Activated effector memory CD4-positive, alpha-beta T cell treated with anti-CD3 and anti-CD28 coated beads, Interleukin-2, amount 50 U/mL, for 16 hours (primary cell): ENCODE measurements at regions not wholly inside any gene's neighbourhood (a gene's known extent, or its start where the extent isn't known, plus 50 kb on each side); places are given as distances from the start of the nearest gene placed in this dataset.
A peak's percentile ranks its signal among the peaks of the same experiment; 100 is the strongest.
"Not testable (repeated sequence)": the region's sequence is repeated elsewhere in the genome, so short reads cannot be mapped to it uniquely, and the experiment has no call there.

Source experiments
- DNase-seq: peaks from one replicate; pipeline ENCODE4 v3.0.0-alpha.2; 2020

- DNase-seq, result no peak
These were observed 97.0 kb downstream of the PHETA1 start for GRCh38 chr12:111271674-111272418.

- DNase-seq, result no peak
These were observed 98.1 kb downstream of the PHETA1 start for GRCh38 chr12:111270774-111271173.

- no peak for DNase-seq
These were observed 98.7 kb downstream of the PHETA1 start for GRCh38 chr12:111270239-111270638.

GRCh38 chr12:111269718-111270117, 99.2 kb downstream of the PHETA1 start:
- no peak for DNase-seq

GRCh38 chr12:111268738-111269572, 99.9 kb downstream of the PHETA1 start:
- DNase-seq, result peak; percentile 65

- DNase-seq, result no peak
These were observed 101.8 kb downstream of the PHETA1 start for GRCh38 chr12:111267144-111267543.

GRCh38 chr12:111261911-111262676, 106.8 kb downstream of the PHETA1 start:
- DNase-seq, result no peak

GRCh38 chr12:111260732-111261131, 108.2 kb downstream of the PHETA1 start:
- DNase-seq, result no peak

- DNase-seq, result no peak
These were observed 109.7 kb downstream of the PHETA1 start for GRCh38 chr12:111259231-111259630.

DNA sequence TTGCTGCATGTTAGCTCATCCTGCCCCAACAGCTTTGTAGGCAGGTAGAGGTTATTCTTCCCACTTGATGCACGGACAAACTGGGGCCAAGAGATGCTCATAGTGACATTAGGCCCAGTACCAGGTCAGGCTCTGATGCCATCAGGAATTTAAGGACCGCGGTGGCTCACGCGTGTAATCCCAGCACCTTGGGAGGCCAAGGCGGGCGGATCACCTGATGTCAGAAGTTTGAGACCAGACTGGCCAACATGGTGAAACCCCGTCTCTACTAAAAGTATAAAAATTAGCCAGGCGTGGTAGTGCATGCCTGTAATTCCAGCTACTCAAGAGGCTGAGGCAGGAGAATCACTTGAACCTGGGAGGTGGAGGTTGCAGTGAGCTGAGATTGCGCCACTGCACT, 110.8 kb downstream of the PHETA1 start:
- not testable (repeated sequence) for DNase-seq

- DNase-seq, result no peak
These were observed 111.4 kb downstream of the PHETA1 start for GRCh38 chr12:111257435-111257902.

DNA sequence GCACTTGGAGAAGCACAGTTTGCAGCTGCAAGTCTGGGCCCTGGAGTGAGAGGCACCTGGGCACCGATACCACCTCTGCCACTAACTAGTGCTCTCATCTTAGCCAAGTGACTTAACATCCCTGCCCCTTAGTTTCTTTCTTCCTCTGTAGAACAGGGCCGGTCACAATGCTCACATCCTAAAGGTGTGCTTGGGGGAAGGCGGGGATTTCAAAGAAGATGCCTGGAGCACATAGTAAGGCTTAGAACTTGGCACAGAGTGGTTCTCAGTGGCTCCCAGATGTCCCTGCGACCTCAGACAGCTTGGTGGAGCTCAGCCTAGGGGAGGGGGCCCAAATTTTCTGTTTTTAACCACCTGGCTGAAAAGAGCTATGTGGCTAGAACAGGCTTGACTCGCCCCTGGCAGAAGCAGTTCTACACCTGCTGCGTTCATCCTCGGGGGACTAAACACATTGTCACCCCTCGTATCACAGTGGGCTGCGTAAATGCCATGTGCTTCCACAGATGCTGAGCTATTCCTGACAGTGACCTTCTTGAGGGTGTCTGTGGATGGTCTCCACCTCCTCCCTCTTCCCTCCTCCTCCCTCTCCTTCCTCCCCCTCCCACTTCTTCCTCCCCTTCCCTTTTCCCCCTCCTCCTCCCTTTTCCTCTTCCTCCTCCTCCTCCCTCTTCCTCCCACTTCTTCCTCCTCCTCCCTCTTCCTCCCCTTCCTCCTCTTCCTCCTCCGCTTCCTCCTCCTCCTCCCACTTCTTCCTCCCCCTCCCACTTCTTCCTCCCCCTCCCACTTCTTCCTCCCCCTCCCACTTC, 112.1 kb downstream of the PHETA1 start:
- DNase-seq, result no peak

DNA sequence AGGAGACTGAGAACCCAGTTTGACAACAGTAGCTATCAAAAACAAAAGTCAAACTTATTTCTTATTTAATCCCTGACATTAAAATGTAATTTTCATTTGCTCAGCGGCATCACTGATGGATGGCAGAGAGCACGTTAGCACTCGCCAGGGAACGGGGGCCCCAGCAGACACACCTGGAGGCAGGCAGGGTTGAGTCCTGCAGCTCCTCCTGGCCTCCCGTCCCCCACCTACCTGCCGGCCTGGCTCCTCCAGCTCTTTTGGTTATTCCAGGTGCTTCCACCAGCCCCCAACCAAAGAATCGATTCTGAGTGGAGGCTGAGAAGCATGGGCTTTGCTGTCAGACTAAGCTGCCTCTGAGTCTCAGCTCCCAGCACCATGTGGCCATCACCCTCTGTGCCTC, 113.6 kb downstream of the PHETA1 start:
- DNase-seq, result no peak

DNA sequence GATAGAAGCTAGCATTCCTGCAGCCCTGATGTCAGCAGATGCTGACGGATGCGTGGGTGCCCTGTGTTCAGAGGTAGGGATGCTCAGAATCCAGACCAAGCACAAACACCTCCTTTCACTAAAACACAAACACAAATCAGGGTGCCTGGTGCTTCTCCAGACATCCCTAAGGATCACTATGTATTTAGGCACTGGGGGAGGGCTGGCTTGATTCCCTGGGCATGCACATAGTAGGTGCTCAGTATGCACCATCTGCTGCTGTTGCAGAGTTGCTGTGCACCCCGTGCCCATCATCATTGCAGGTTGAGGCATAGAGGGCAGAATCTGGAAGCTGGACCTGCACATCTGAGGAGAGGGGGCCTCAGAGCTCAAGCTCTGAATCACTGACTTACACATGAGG, 114.8 kb downstream of the PHETA1 start:
- no peak for DNase-seq

- no peak for DNase-seq
These were observed 115.7 kb downstream of the PHETA1 start for GRCh38 chr12:111253213-111253612.

DNA sequence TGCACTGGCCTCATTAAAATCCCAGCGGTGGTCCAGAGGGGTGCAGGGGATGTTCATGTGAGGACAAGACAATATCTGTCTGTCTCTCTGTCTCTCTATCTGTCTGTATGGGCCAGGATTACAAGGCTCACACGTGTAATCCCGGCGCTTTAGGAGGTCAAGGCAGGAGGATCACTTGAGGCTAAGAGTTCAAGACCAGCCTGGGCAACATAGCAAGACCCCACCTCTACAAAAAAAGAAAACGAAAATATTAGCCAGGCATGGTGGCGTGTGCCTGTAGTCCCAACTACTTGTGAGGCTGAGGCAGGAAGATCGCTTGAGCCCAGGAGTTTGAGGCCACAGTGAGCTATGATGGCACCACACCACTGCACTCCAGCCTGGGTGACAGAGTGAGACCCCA, 117.1 kb downstream of the PHETA1 start:
- DNase-seq, result no peak

DNA sequence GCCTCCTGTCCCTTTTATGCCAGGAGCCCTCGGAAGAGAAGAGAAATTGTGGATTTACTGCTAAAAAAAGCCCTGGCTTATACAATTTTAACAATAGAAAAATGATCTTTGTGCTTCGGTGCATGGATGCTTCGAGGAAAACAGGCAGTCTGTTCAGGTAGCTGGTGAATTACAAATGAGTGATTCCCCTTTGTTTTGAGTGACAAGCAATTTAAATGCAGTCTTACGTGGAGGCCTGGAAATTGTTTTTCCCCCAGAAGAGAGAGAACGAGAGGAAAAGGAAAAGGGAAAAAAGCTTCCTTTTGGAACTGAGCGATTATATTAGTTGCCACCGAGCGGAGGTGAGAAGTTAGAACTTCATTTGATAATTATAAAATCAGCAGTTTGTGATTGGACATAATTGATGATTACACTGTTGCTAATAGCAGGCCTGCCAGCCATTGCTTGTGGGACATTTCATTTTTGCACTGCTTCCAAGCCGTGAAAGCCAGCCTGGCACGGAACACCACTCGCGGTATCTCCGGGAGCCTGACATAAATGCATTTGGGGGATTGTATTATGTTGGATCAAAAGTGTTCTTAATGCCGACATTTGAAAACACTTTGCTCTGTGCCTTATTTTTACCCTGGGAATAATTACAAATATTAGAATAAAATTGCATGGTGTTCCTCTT, 117.7 kb downstream of the PHETA1 start:
- DNase-seq, result no peak

DNA sequence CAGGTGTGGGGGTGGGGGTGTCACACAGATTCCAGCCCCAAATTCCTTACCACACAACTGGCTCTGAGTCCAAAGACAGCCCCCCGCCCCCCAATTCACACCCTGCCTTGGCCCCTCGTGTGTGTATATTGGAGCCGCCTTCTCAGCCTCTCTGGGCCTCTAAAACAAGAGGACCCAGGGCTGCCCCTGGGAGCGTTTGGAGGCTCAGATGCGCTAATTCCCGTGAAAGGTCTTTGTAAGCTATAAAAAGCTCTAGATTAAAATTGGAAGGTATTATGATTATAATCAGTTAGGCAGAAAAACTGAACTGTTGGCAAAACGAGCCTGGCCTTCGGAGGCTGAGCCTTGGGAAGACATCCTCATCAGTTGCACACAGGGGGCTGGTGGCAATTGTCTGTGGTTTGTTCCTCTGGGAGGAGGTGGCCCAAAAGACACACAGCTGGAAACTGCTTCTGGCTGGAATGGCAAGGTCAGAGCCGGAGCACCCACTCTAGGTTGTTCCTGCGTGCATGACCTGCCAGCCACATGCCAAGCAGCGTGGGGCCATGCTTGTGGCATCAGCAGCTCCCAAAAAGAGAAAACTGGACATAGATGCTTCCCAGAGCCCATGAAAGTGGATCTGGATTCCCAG, 118.5 kb downstream of the PHETA1 start:
- DNase-seq, result no peak

- DNase-seq, result no peak
These were observed 119.1 kb downstream of the PHETA1 start for GRCh38 chr12:111249757-111250156.

DNA sequence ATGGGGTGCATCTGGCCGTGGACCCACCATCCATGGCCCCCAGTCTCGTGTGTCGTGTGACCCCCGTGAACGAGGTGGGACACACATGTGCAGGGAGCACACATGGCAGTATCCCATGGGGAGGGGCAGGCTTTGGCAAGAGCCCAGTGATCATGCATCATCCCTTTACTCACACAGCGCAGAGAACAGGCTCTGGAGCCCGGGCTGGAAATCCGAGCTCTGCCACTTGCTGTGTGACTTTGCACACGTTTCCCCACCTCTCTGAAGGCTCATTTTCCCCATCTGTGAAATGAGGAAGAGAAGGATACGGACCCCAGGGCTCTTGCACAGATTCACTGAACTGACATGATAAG, 119.9 kb downstream of the PHETA1 start:
- no peak for DNase-seq

- DNase-seq, result no peak
These were observed 120.5 kb downstream of the PHETA1 start for GRCh38 chr12:111248236-111249017.
